Stomach (tissue), 8 donors: ENCODE measurements at regions not wholly inside any gene's neighbourhood (a gene's known extent, or its start where the extent isn't known, plus 50 kb on each side); places are given as distances from the start of the nearest gene placed in this dataset.

ENCODE experiments used
- DNase-seq, 2 donors: peaks; one replicate each; pipeline versions ENCODE4 v3.0.0 to v3.0.0-alpha.2; 2013 to 2019
- H3K27ac ChIP-seq, 5 donors: fragments of 200-600 bp in 4 of 5; sonication (generic) in 4 of 5; one replicate each; pipeline ENCODE4 v1.5.1; 2013 to 2019; ENCODE audit warnings: mild to moderate bottlenecking in 1 of 5, moderate library complexity in 1 of 5
- H3K27me3 ChIP-seq, 3 donors: fragments of 200-600 bp; sonication (generic); one replicate each; pipeline ENCODE4 v1.5.1; 2017 to 2019; ENCODE audit warnings: mixed run types in 1 of 3
- H3K36me3 ChIP-seq, 4 donors: fragments of 200-600 bp; sonication (generic); 1 replicate in 3 of 4; 2 replicates in 1 of 4; pipeline ENCODE4 v1.5.1; 2016 to 2019
- H3K4me1 ChIP-seq, 4 donors: fragments of 200-600 bp; sonication (generic); one replicate each; pipeline ENCODE4 v1.5.1; 2016 to 2019
- H3K4me3 ChIP-seq, 4 donors: fragments of 200-600 bp; sonication (generic) in 3 of 4; one replicate each; pipeline ENCODE4 v1.5.1; 2016 to 2019; ENCODE audit warnings: mild to moderate bottlenecking in 1 of 4
- H3K9me3 ChIP-seq, 4 donors: fragments of 200-600 bp; sonication (generic); one replicate each; pipeline ENCODE4 v1.5.1; 2016 to 2019
- EP300 ChIP-seq: sonication (generic); formaldehyde crosslinking; IDR thresholded peaks from one replicate; pipeline ENCODE4 v1.6.1; 2017; ENCODE audit warnings: antibody characterized with exemption
- POLR2A ChIP-seq, 4 donors: fragments of 450-650 bp; IDR thresholded peaks; one replicate each; pipeline ENCODE4 v1.6.1; 2016; ENCODE audit warnings: antibody characterized with exemption in 4 of 4, control low read depth in 2 of 4, mild to moderate bottlenecking in 1 of 4, moderate library complexity in 1 of 4
- POLR2AphosphoS5 ChIP-seq, 3 donors: sonication (generic); formaldehyde crosslinking; IDR thresholded peaks; one replicate each; pipeline ENCODE4 v1.6.1; 2016; ENCODE audit warnings: antibody characterized with exemption in 3 of 3
- WGBS, 5 donors: extraction: QIAGEN DNeasy Blood & Tissue Kit in 3 of 5; methylation state at CpG; one replicate each; pipeline versions ENCODE4 v1.1.5 to v1.1.7; 2013 to 2018; 5-methylcytosine and 5-hydroxymethylcytosine counted together
- intact Hi-C: fragments of 100-400 bp; cut with DNase I; formaldehyde crosslinking; loops from one replicate; pipeline ENCODE4 v1.15.1; 2023; ENCODE audit warnings: low total_unique reads
- TF ChIP-seq, protein P1 (sequence below), 7 experiments: fragments of 450-650 bp in 4 of 7; fragments of 200-600 bp in 3 of 7; sonication (generic) in 3 of 7; IDR thresholded peaks; one replicate each; pipeline ENCODE4 v1.5.1; 2016 to 2019; ENCODE audit warnings: antibody characterized with exemption in 7 of 7, control low read depth in 2 of 7, mild to moderate bottlenecking in 1 of 7
- donor health status: healthy with polysubstance abuse.
- donor health status: Bipolar disorder and iron deficiency.
- donor health status: healthy.

DNA sequence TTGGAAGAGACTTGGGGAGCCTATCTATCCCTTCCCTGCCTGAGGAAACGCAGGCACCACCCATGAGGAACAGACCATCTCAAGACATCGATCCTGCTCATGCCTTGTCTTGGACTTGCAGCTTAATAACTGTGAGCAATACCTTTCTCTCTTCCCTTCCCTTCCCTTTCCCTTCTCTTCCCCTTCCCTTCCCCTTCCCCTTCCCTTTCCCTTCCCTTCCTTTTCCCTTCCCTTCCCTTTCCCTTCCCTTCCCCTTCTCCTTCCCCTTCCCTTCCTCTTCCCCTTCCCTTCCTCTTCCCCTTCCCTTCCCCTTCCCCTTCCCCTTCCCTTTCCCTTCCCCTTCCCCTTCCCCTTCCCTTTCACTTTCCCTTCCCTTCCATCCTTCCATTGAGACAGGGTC, 650.7 kb upstream of the SOX11 start:
- Histone ChIP-seq H3K4me3 (no peak overlapping the region), H3K27ac (no peak overlapping the region), H3K9me3 (peaks cover 0 to 3% (median 0%) of the 10 kb centered on the region in 4 donors), H3K36me3 (no peaks in the 10 kb centered on the region), H3K4me1 (no peaks in the 10 kb centered on the region), H3K27me3 (no peaks in the 10 kb centered on the region)
- no peak for TF ChIP-seq EP300
- intact Hi-C loops: no loop called here
- no peak for DNase-seq
- 77 to 93% (median 88%) methylated on average over 2 of the region's 2 CpGs for whole genome bisulfite sequencing, 5 donors

DNA sequence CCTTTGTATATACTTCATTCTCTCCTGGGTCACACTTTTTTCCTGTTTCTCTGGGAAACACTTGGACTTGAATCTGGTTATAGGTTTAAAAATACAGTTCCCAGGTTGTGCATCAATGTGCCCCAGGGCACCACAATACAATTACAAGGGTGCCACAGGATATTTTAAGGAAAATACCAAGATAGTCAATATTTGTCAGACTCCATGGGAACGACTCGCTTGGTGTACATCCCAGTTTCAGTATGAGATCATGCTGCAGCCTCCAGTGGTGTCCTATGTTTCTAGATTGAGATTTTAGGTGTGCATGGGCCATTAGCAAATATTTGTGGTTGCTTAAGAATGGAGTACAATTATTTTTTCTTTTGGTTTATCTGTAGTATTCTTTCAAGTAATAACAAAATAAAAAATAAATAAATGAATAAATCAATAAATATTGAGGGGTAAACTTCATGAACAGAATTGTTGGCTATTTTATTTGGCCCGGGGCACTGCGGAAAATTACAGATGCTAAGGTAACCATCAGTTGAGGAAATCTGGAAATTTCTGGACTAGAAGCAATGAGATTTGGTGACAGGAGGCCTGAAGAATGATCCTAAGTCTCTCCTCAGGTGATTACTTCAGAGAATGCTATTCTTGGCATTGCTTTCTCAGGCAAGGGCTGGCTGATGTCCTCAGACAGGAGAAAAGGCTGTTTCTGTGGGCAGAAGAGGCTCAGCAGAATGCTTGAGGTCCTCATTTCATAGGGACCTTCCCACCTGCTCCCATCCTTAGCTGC, 649.3 kb upstream of the SOX11 start:
- intact Hi-C loops: no loop called here
- H3K27ac ChIP-seq: no peak overlapping the region
- 78 to 89% (median 82%) methylated on average over 4 of the region's 4 CpGs for WGBS, 5 donors
- no peaks in the 10 kb centered on the region for H3K36me3 ChIP-seq
- TF ChIP-seq EP300 (no peak), POLR2A (IDR thresholded peaks at IDR 0.05) (no peak), POLR2AphosphoS5 (IDR thresholded peaks at IDR 0.05) (no peak)
- TF ChIP-seq, protein P1, sequence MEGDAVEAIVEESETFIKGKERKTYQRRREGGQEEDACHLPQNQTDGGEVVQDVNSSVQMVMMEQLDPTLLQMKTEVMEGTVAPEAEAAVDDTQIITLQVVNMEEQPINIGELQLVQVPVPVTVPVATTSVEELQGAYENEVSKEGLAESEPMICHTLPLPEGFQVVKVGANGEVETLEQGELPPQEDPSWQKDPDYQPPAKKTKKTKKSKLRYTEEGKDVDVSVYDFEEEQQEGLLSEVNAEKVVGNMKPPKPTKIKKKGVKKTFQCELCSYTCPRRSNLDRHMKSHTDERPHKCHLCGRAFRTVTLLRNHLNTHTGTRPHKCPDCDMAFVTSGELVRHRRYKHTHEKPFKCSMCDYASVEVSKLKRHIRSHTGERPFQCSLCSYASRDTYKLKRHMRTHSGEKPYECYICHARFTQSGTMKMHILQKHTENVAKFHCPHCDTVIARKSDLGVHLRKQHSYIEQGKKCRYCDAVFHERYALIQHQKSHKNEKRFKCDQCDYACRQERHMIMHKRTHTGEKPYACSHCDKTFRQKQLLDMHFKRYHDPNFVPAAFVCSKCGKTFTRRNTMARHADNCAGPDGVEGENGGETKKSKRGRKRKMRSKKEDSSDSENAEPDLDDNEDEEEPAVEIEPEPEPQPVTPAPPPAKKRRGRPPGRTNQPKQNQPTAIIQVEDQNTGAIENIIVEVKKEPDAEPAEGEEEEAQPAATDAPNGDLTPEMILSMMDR (IDR thresholded peaks at IDR 0.05): no peak
- no peak overlapping the region for H3K4me3 ChIP-seq
- H3K27me3 ChIP-seq: no peaks in the 10 kb centered on the region
- H3K9me3 ChIP-seq: peaks cover 0 to 3% (median 0%) of the 10 kb centered on the region in 4 donors
- H3K4me1 ChIP-seq: no peaks in the 10 kb centered on the region
- DNase-seq: peak in 1 of 2 donors; percentile 27

DNA sequence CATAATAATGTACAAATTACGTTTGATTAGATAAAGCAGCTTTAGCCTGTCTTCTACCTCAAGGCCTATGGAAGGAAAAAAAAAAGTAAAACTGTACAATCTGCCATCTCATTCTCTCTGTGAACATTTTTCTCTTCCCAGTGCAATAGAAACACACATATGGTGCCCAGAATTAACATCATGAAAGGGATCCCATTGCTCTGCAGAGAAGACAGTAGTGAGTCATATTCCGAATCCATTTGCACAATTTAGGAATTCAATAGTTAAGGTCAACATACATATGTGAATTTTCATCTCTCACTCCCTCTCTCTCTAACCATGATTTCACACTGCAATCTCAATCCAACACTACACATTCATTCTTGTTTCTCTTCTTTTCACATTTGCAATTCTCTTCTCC, 640.9 kb upstream of the SOX11 start:
- DNase-seq: no peak
- Histone ChIP-seq H3K9me3 (no peaks in the 10 kb centered on the region), H3K4me3 (no peak overlapping the region), H3K27me3 (no peaks in the 10 kb centered on the region), H3K4me1 (no peaks in the 10 kb centered on the region), H3K27ac (no peak overlapping the region), H3K36me3 (no peaks in the 10 kb centered on the region)
- WGBS, 5 donors: 70 to 74% (median 71%) methylated on average over 2 of the region's 2 CpGs
- TF ChIP-seq POLR2A (IDR thresholded peaks at IDR 0.05) (no peak), POLR2AphosphoS5 (IDR thresholded peaks at IDR 0.05) (no peak), EP300 (no peak)
- TF ChIP-seq, protein P1 (IDR thresholded peaks at IDR 0.05): no peak
- intact Hi-C loops: no loop called here

DNA sequence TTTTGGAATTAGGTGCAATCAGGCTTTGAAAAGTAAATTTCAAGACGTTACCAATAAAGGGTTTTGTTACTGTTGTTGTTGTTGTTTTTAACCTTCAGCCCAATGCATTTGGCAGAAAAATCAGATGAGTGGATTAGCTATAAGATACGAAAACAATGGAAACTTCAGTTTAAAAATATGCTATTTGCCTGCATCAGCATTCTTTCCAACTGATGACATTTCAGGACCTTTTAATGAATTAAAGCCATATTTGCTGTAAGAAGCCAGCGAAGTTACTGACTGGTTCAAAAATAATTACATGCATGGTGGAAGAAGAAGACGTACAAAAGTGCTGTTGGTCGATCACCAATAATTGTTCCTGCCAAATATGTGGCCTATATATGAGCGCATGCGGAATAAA, 639.3 kb upstream of the SOX11 start:
- no peak overlapping the region for H3K27ac ChIP-seq
- no peaks in the 10 kb centered on the region for H3K9me3 ChIP-seq
- H3K27me3 ChIP-seq: no peaks in the 10 kb centered on the region
- H3K4me1 ChIP-seq: no peaks in the 10 kb centered on the region
- intact Hi-C loops: no loop called here
- no peak for DNase-seq
- H3K4me3 ChIP-seq: no peak overlapping the region
- TF ChIP-seq POLR2AphosphoS5 (IDR thresholded peaks at IDR 0.05): no peak
- TF ChIP-seq EP300: no peak
- no peak for TF ChIP-seq POLR2A (IDR thresholded peaks at IDR 0.05)
- TF ChIP-seq, protein P1 (IDR thresholded peaks at IDR 0.05): no peak
- 74 to 86% (median 86%) methylated on average over 7 of the region's 7 CpGs for WGBS, 5 donors
- no peaks in the 10 kb centered on the region for H3K36me3 ChIP-seq

DNA sequence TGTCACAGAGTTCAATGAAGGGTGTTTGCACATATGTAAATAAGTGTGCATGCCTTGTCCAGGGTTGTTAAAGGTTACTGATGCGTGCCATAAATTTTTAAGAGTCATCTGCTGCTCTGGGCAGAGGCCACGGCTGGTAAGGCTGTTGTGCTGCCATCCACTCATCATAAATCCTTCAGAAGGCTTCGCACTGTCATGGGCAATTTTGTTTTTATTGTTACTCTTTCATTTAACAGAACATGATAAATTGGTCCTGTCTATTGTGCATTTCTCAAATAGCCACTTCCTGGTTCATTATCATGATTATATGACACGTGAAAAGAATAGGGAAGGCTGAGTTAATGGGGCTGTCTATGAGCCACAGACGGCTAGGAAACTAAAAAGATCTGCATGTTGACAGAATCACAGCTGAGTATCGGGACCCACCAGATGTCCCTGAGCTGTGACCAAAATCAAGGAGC, 634.3 kb upstream of the SOX11 start:
- Histone ChIP-seq H3K27me3 (no peaks in the 10 kb centered on the region), H3K36me3 (no peaks in the 10 kb centered on the region), H3K4me1 (no peaks in the 10 kb centered on the region), H3K9me3 (no peaks in the 10 kb centered on the region), H3K4me3 (no peak overlapping the region), H3K27ac (no peak overlapping the region)
- 29 to 47% (median 33%) methylated on average over 6 of the region's 6 CpGs for WGBS, 5 donors
- intact Hi-C loops: no loop called here
- TF ChIP-seq POLR2AphosphoS5 (IDR thresholded peaks at IDR 0.05) (no peak), EP300 (no peak), POLR2A (IDR thresholded peaks at IDR 0.05) (no peak)
- TF ChIP-seq, protein P1 (IDR thresholded peaks at IDR 0.05): no peak
- no peak for DNase-seq
